Right renal pelvis (tissue), 4 donors: ENCODE measurements at regions not wholly inside any gene's neighbourhood (a gene's known extent, or its start where the extent isn't known, plus 50 kb on each side); places are given as distances from the start of the nearest gene placed in this dataset.

Experiments
- DNase-seq, 4 donors: peaks; one replicate each; pipeline ENCODE4 v3.0.0-alpha.2; 2013; ENCODE audit warnings: low read depth in 4 of 4, low spot score in 3 of 4, missing footprints in 1 of 4

GRCh38 chr15:63454503-63455211, 49.7 kb upstream of the USP3 start:
- no peak for DNase-seq
